ENCODE measurements at regions not wholly inside any gene's neighbourhood (a gene's known extent, or its start where the extent isn't known, plus 50 kb on each side); places are given as distances from the start of the nearest gene placed in this dataset.

DNA sequence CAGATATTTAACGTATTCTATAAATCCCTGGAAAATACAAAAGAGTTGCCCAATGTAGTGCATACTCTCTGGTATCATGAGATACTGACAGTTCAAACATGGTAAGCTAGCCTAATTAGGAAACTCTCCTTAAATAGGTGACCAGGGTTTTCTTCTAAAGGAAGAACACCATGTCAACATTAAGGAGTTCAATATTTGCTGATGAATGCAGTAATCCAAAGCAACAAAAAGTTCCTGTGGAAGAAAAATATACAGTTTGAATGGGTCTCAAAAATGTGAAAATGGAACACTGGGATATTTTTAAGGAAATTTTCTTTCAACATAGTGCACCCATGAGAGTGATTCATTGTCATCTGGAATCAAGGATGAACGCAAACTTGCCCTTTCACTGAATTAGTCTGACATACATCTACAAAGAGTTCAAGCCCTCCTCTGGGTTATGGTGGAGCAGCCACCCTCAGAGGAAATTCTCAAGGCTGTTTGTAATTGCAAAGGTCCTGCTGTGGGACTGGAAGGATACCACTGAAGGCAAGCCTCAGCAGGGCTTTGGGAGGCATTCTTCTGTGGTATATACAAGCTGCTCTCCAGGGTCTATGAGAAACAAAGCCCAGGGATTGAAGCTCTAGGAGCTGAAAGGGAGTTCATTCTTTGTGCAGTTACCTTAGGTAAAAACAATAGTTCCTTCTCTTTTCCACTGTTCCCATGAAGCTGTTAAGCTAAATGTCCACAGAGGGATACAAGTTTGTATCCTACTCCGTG, 700.3 kb downstream of the TUSC7 start (continued):
- TF ChIP-seq, protein P1, sequence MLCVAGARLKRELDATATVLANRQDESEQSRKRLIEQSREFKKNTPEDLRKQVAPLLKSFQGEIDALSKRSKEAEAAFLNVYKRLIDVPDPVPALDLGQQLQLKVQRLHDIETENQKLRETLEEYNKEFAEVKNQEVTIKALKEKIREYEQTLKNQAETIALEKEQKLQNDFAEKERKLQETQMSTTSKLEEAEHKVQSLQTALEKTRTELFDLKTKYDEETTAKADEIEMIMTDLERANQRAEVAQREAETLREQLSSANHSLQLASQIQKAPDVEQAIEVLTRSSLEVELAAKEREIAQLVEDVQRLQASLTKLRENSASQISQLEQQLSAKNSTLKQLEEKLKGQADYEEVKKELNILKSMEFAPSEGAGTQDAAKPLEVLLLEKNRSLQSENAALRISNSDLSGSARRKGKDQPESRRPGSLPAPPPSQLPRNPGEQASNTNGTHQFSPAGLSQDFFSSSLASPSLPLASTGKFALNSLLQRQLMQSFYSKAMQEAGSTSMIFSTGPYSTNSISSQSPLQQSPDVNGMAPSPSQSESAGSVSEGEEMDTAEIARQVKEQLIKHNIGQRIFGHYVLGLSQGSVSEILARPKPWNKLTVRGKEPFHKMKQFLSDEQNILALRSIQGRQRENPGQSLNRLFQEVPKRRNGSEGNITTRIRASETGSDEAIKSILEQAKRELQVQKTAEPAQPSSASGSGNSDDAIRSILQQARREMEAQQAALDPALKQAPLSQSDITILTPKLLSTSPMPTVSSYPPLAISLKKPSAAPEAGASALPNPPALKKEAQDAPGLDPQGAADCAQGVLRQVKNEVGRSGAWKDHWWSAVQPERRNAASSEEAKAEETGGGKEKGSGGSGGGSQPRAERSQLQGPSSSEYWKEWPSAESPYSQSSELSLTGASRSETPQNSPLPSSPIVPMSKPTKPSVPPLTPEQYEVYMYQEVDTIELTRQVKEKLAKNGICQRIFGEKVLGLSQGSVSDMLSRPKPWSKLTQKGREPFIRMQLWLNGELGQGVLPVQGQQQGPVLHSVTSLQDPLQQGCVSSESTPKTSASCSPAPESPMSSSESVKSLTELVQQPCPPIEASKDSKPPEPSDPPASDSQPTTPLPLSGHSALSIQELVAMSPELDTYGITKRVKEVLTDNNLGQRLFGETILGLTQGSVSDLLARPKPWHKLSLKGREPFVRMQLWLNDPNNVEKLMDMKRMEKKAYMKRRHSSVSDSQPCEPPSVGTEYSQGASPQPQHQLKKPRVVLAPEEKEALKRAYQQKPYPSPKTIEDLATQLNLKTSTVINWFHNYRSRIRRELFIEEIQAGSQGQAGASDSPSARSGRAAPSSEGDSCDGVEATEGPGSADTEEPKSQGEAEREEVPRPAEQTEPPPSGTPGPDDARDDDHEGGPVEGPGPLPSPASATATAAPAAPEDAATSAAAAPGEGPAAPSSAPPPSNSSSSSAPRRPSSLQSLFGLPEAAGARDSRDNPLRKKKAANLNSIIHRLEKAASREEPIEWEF (CRISPR knock-in tag; IDR thresholded peaks at IDR 0.05): no peak
- TF ChIP-seq BMI1 (IDR thresholded peaks at IDR 0.05; ENCODE audit: low read length) (no peak), MYBL2 (IDR thresholded peaks at IDR 0.05; ENCODE audit: low read depth) (no peak), MYBL2 (CRISPR knock-in tag; IDR thresholded peaks at IDR 0.05; ENCODE audit: borderline replicate concordance) (no peak), ZNF175 (CRISPR knock-in tag; IDR thresholded peaks at IDR 0.05; ENCODE audit: low read depth) (no peak), KAT2B (IDR thresholded peaks at IDR 0.05; ENCODE audit: low read depth, low read length) (no peak), ILK (tag; IDR thresholded peaks at IDR 0.05; ENCODE audit: borderline replicate concordance, low read depth) (no peak), DIDO1 (tag; IDR thresholded peaks at IDR 0.05; ENCODE audit: low read depth) (no peak), ARNT (IDR thresholded peaks at IDR 0.05) (no peak)
- TF ChIP-seq, protein P2, sequence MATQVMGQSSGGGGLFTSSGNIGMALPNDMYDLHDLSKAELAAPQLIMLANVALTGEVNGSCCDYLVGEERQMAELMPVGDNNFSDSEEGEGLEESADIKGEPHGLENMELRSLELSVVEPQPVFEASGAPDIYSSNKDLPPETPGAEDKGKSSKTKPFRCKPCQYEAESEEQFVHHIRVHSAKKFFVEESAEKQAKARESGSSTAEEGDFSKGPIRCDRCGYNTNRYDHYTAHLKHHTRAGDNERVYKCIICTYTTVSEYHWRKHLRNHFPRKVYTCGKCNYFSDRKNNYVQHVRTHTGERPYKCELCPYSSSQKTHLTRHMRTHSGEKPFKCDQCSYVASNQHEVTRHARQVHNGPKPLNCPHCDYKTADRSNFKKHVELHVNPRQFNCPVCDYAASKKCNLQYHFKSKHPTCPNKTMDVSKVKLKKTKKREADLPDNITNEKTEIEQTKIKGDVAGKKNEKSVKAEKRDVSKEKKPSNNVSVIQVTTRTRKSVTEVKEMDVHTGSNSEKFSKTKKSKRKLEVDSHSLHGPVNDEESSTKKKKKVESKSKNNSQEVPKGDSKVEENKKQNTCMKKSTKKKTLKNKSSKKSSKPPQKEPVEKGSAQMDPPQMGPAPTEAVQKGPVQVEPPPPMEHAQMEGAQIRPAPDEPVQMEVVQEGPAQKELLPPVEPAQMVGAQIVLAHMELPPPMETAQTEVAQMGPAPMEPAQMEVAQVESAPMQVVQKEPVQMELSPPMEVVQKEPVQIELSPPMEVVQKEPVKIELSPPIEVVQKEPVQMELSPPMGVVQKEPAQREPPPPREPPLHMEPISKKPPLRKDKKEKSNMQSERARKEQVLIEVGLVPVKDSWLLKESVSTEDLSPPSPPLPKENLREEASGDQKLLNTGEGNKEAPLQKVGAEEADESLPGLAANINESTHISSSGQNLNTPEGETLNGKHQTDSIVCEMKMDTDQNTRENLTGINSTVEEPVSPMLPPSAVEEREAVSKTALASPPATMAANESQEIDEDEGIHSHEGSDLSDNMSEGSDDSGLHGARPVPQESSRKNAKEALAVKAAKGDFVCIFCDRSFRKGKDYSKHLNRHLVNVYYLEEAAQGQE (IDR thresholded peaks at IDR 0.05; ENCODE audit: borderline replicate concordance): no peak
- TF ChIP-seq, protein P2 (CRISPR knock-in tag; IDR thresholded peaks at IDR 0.05; ENCODE audit: low read depth): no peak
- TF ChIP-seq, protein P3, sequence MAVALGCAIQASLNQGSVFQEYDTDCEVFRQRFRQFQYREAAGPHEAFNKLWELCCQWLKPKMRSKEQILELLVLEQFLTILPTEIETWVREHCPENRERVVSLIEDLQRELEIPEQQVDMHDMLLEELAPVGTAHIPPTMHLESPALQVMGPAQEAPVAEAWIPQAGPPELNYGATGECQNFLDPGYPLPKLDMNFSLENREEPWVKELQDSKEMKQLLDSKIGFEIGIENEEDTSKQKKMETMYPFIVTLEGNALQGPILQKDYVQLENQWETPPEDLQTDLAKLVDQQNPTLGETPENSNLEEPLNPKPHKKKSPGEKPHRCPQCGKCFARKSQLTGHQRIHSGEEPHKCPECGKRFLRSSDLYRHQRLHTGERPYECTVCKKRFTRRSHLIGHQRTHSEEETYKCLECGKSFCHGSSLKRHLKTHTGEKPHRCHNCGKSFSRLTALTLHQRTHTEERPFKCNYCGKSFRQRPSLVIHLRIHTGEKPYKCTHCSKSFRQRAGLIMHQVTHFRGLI (CRISPR knock-in tag; IDR thresholded peaks at IDR 0.05): no peak

Data from K562 (cell line).